ENCODE measurements at regions not wholly inside any gene's neighbourhood (a gene's known extent, or its start where the extent isn't known, plus 50 kb on each side); places are given as distances from the start of the nearest gene placed in this dataset.

- Mint-ChIP-seq H3K36me3 (ENCODE audit: insufficient read depth in 1 of 3, low read depth in 3 of 3) (no peaks in the 10 kb centered on the region; a peak in 1 of 7 replicates), H3K4me1 (peaks cover 7% of the 10 kb centered on the region in 2 experiments), H3K4me3 (no peak overlapping the region), H3K9me3 (peaks cover 0 to 4% of the 10 kb centered on the region in 2 experiments; a peak in 1 of 5 replicates), H3K27ac (no peak overlapping the region), H3K27me3 (ENCODE audit: low read depth) (no peaks in the 10 kb centered on the region)
- Histone ChIP-seq H3K23ac (ENCODE audit: insufficient read length, low read depth, low read length) (no peak overlapping the region), H3K4me1 (ENCODE audit: insufficient read depth, low read length) (no peaks in the 10 kb centered on the region), H3K56ac (ENCODE audit: insufficient read length, low read depth, low read length) (no peak overlapping the region), H3K18ac (ENCODE audit: insufficient read length, low read depth, low read length) (no peak overlapping the region), H3T11ph (ENCODE audit: low read length) (no peak overlapping the region), H3K9ac (ENCODE audit: extremely low read depth, insufficient read length, low read length) (no peak overlapping the region), H2BK20ac (ENCODE audit: low read depth, low read length, poor library complexity, severe bottlenecking) (no peak overlapping the region), H3K27ac (ENCODE audit: insufficient read length, low read depth, low read length) (no peak overlapping the region), H3K9me3 (ENCODE audit: control insufficient read depth, low read depth, low read length) (no peaks in the 10 kb centered on the region), H4K8ac (replicated peaks; ENCODE audit: insufficient read length, low read depth, low read length) (no peak overlapping the region), H4K20me1 (ENCODE audit: control insufficient read depth, insufficient read depth, insufficient read length) (no peaks in the 10 kb centered on the region), H2BK15ac (ENCODE audit: low read depth, low read length) (no peak overlapping the region), H2BK5ac (ENCODE audit: insufficient read length, low read length) (no peak overlapping the region), H2AK5ac (ENCODE audit: insufficient read length, low read length) (no peak overlapping the region), H4K91ac (ENCODE audit: insufficient read length, low read depth, low read length) (no peak overlapping the region), H3K23me2 (ENCODE audit: insufficient read length, low read depth, low read length, poor library complexity, severe bottlenecking) (no peaks in the 10 kb centered on the region), H3K4ac (ENCODE audit: low read depth, low read length) (no peak overlapping the region), H3K79me1 (ENCODE audit: insufficient read depth, low read depth, low read length, poor library complexity, severe bottlenecking) (no peaks in the 10 kb centered on the region), H3K4me2 (ENCODE audit: insufficient read depth, insufficient read length, low read length) (no peak overlapping the region), H3K14ac (ENCODE audit: insufficient read depth, low read length) (no peak overlapping the region), H2BK12ac (ENCODE audit: insufficient read length, low read depth, low read length) (no peak overlapping the region), H3K27me3 (ENCODE audit: insufficient read depth, low read length) (no peaks in the 10 kb centered on the region), H3K79me2 (ENCODE audit: insufficient read depth, low read length) (no peaks in the 10 kb centered on the region), H2BK120ac (ENCODE audit: low read depth, low read length, poor library complexity, severe bottlenecking) (no peak overlapping the region), H2AFZ (ENCODE audit: low read length) (no peak overlapping the region), H4K5ac (ENCODE audit: insufficient read length, low read depth, low read length) (no peak overlapping the region)
- WGBS (ENCODE audit: extremely low coverage, insufficient read length, low lambda C conversion rate), result no CpG with 5 or more reads among the region's 2 CpGs
- no peak for TF ChIP-seq CTCF (conservative IDR thresholded peaks at IDR 0.05)
- no peak for DNase-seq
Observed at GRCh38 chr6:145283856-145284255, 451.5 kb downstream of the EPM2A start.

Measured in H9 (cell line).